Pancreas (tissue), 10 donors: ENCODE measurements at regions not wholly inside any gene's neighbourhood (a gene's known extent, or its start where the extent isn't known, plus 50 kb on each side); places are given as distances from the start of the nearest gene placed in this dataset.

Experiments
- ATAC-seq, 4 donors: fragments of 200-7000 bp; cut with Tn5 transposase; one replicate each; pipeline versions ENCODE4 v1.8.0 to v1.9.1; 2020; ENCODE audit warnings: mild to moderate bottlenecking in 4 of 4, moderate library complexity in 4 of 4
- DNase-seq, 6 donors: peaks; one replicate each; pipeline ENCODE4 v3.0.0-alpha.2; 2020
- FAIRE-seq: peaks from 2 replicates; lab custom pipeline; 2012; peaks lifted over from hg19 to GRCh38; lab: Jason Lieb, UNC
- H3K27ac ChIP-seq, 4 donors: fragments of 200-600 bp; sonication (generic); 1 replicate in 3 of 4; 2 replicates in 1 of 4; pipeline versions ENCODE4 v1.5.0 to v1.8.0; 2020
- H3K27me3 ChIP-seq, 4 donors: fragments of 200-600 bp; one replicate each; pipeline ENCODE4 v1.8.0; 2021
- H3K36me3 ChIP-seq, 3 donors: fragments of 200-600 bp; sonication (generic) in 1 of 3; one replicate each; pipeline versions ENCODE4 v1.5.0 to v1.8.0; 2020 to 2021
- H3K4me1 ChIP-seq, 3 donors: fragments of 200-600 bp; one replicate each; pipeline ENCODE4 v1.8.0; 2021
- H3K4me3 ChIP-seq, 4 donors: fragments of 200-600 bp; sonication (generic) in 2 of 4; one replicate each; pipeline versions ENCODE4 v1.5.0 to v1.8.0; 2020 to 2021
- H3K9me3 ChIP-seq, 4 donors: fragments of 200-600 bp; one replicate each; pipeline ENCODE4 v1.8.0; 2021
- WGBS, 2 donors: extraction: QIAGEN DNeasy Blood & Tissue Kit; methylation state at CpG; one replicate each; pipeline ENCODE4 v1.1.7; 2013; 5-methylcytosine and 5-hydroxymethylcytosine counted together
- intact Hi-C, 3 donors: fragments of 100-400 bp; cut with DNase I; formaldehyde crosslinking; loops; one replicate each; pipeline versions ENCODE4 v1.11.1 to v1.14.2; 2022
- TF ChIP-seq, protein P1 (sequence below), 4 donors: fragments of 200-600 bp; sonication (generic) in 3 of 4; IDR thresholded peaks; one replicate each; pipeline versions ENCODE4 v1.5.0 to v1.8.0; 2021; ENCODE audit warnings: antibody characterized with exemption in 4 of 4
- donor health status: healthy with polysubstance abuse.
- donor health status: DM: no; HTN: no; CAD: no; lungs with moderate emphysema.
- donor health status: DM: no; HTN: no; CAD: no.
- donor health status: control.
- donor health status: control.
- donor health status: Bipolar disorder and iron deficiency.
- donor health status: DM: yes; HTN: yes; CAD: no.
- donor health status: DM: no; HTN: no; CAD: no.
- donor health status: DM: no; HTN: no; CAD: no.
- donor health status: DM: yes; HTN: yes; CAD: no.

DNA sequence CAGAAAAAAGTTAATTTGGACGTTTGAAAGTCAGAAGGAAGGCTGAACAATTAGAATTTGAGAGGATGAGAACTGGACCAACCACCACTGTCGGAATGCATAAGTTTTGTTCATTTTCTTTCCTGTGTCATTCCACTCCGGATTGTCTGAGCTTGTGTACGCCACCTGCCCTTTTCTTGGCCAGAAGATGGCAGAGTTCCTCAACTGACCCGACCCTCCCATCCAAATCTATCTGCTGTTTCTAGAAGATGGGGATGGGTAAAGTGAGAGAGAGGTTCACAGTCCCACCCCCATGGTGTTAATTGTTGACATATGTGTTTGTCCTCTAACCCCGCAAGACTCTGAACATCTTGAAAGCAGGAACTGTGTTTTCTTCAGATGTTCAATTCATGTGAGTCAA, 388.0 kb downstream of the VRK1 start:
- no peaks in the 10 kb centered on the region for H3K4me1 ChIP-seq
- no peak overlapping the region for H3K4me3 ChIP-seq
- intact Hi-C loops, result no loop called here
- ATAC-seq (no peak), FAIRE-seq (no peak), DNase-seq (no peak)
- no peak overlapping the region for H3K27ac ChIP-seq
- no peaks in the 10 kb centered on the region for H3K9me3 ChIP-seq
- 10 to 14% methylated on average over 6 of the region's 6 CpGs for WGBS, 2 donors
- TF ChIP-seq, protein P1, sequence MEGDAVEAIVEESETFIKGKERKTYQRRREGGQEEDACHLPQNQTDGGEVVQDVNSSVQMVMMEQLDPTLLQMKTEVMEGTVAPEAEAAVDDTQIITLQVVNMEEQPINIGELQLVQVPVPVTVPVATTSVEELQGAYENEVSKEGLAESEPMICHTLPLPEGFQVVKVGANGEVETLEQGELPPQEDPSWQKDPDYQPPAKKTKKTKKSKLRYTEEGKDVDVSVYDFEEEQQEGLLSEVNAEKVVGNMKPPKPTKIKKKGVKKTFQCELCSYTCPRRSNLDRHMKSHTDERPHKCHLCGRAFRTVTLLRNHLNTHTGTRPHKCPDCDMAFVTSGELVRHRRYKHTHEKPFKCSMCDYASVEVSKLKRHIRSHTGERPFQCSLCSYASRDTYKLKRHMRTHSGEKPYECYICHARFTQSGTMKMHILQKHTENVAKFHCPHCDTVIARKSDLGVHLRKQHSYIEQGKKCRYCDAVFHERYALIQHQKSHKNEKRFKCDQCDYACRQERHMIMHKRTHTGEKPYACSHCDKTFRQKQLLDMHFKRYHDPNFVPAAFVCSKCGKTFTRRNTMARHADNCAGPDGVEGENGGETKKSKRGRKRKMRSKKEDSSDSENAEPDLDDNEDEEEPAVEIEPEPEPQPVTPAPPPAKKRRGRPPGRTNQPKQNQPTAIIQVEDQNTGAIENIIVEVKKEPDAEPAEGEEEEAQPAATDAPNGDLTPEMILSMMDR (IDR thresholded peaks at IDR 0.05), result no peak
- no peaks in the 10 kb centered on the region for H3K36me3 ChIP-seq
- peaks cover 0 to 4% (median 1%) of the 10 kb centered on the region in 4 donors for H3K27me3 ChIP-seq

DNA sequence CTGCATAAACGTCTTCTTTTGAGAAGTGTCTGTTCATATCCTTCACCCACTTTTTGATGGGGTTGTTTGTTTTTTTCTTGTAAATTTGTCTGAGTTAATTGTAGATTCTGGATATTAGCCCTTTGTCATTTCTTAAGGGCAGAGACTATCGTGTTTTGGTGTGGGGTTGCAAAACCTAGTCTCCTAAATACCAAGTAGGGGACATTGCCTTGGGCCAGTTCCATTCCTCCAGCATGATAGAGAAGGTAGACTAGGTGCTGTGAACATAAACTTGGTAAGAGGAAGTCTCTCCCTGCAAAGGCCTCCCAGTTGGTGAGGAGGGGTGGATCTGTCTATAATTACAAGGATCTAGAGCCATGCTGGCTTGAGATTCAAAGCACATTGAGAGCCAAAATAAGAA, 390.7 kb downstream of the VRK1 start:
- H3K27ac ChIP-seq, result no peak overlapping the region
- H3K9me3 ChIP-seq, result no peaks in the 10 kb centered on the region
- ATAC-seq (no peak), DNase-seq (no peak), FAIRE-seq (no peak)
- intact Hi-C loops, result no loop called here
- H3K36me3 ChIP-seq, result no peaks in the 10 kb centered on the region
- H3K27me3 ChIP-seq, result peaks cover 0 to 14% (median 3%) of the 10 kb centered on the region in 4 donors
- no peaks in the 10 kb centered on the region for H3K4me1 ChIP-seq
- TF ChIP-seq, protein P1 (IDR thresholded peaks at IDR 0.05), result no peak
- WGBS, 2 donors, result 30% methylated on average over 1 to 2 of the region's 2 CpGs
- no peak overlapping the region for H3K4me3 ChIP-seq

DNA sequence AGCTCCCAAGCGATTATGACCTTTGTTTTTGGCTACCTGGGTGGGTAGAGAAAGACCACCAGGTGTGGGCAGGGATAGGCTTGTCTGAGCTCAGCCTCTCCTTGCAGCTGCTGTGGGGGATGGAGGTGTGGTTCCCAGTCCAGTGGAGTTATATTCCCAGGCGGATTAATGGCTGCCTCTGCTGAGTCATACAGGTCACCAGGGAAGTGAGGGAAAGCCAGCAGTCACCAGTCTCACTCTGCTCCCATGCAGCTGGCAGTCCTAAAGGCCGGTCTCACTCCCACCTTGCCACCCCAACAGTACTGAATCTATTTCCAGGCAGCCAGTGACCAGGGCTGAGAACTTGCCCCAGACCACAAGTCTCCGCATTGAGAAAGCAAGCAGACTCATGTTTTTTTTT, 399.2 kb downstream of the VRK1 start:
- FAIRE-seq (no peak), DNase-seq (no peak), ATAC-seq (no peak)
- Histone ChIP-seq H3K4me3 (no peak overlapping the region), H3K27me3 (peaks cover 0 to 10% (median 0%) of the 10 kb centered on the region in 4 donors), H3K27ac (no peak overlapping the region), H3K4me1 (no peaks in the 10 kb centered on the region), H3K36me3 (no peaks in the 10 kb centered on the region), H3K9me3 (no peaks in the 10 kb centered on the region)
- 62 to 77% methylated on average over 3 to 4 of the region's 4 CpGs for WGBS, 2 donors
- TF ChIP-seq, protein P1 (IDR thresholded peaks at IDR 0.05), result no peak
- intact Hi-C loops, result no loop called here

DNA sequence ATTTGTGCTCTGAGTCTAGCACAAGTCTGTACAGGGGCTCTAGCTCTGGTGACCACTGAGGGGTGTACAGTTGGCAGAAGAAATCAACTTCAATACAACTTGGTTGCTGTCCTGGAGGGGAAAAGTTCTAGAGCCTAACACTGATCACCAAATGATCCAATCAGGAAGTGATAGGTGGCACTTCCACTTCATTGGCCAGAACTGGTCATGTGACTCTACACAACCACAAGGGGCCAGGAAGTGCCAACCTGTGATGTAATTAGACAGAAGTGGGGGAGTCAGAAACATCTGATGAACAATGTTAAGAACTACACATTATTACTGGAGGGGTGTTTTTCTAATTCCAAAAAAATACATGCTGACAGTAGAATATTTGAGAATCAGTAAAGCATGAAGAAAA, 401.6 kb downstream of the VRK1 start:
- Histone ChIP-seq H3K27me3 (peaks cover 0 to 5% (median 0%) of the 10 kb centered on the region in 4 donors), H3K27ac (no peak overlapping the region), H3K9me3 (no peaks in the 10 kb centered on the region), H3K36me3 (no peaks in the 10 kb centered on the region), H3K4me1 (no peaks in the 10 kb centered on the region), H3K4me3 (no peak overlapping the region)
- TF ChIP-seq, protein P1 (IDR thresholded peaks at IDR 0.05), result no peak
- ATAC-seq (no peak), FAIRE-seq (no peak), DNase-seq (no peak)
- intact Hi-C loops, result no loop called here

DNA sequence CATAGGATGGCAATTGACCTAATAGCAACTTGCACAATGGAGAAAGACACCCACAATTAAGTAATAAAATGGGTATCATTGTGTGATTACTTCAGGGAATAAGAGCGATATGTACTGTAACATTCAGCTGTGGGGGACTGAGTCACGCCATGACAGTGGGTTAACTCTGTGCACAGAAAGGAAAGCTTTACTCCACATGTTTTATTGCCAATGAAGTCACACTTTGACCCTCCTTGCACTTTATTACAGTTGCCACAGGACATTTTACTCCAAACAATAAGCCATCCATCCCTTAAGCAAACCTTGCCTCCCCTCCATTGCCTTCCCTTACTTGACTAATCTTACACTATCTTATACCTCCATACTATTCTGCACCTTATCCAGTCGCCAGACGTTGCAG, 403.1 kb downstream of the VRK1 start:
- 56 to 76% methylated on average over 4 of the region's 4 CpGs for WGBS, 2 donors
- Histone ChIP-seq H3K27me3 (peaks cover 0 to 3% (median 0%) of the 10 kb centered on the region in 4 donors), H3K27ac (no peak overlapping the region), H3K9me3 (no peaks in the 10 kb centered on the region), H3K4me3 (no peak overlapping the region), H3K4me1 (no peaks in the 10 kb centered on the region), H3K36me3 (no peaks in the 10 kb centered on the region)
- FAIRE-seq (no peak), DNase-seq (no peak), ATAC-seq (no peak)
- intact Hi-C loops, result no loop called here
- TF ChIP-seq, protein P1 (IDR thresholded peaks at IDR 0.05), result no peak
